Endothelial cell (in vitro differentiated cells): ENCODE measurements at regions not wholly inside any gene's neighbourhood (a gene's known extent, or its start where the extent isn't known, plus 50 kb on each side); places are given as distances from the start of the nearest gene placed in this dataset.
"Not testable (repeated sequence)": the region's sequence is repeated elsewhere in the genome, so short reads cannot be mapped to it uniquely, and the experiment has no call there.

ENCODE experiments used
- DNase-seq: peaks from one replicate; pipeline ENCODE4 v3.0.0; 2021; ENCODE audit warnings: low spot score
- H3K27ac Mint-ChIP-seq: one replicate; pipeline ENCODE4 v1.8.0; 2021; ENCODE audit warnings: mixed read lengths, inconsistent platforms; ENCODE audit not compliant: unreplicated experiment
- H3K27me3 Mint-ChIP-seq: one replicate; pipeline ENCODE4 v1.8.0; 2021; ENCODE audit warnings: mild to moderate bottlenecking, moderate library complexity, mixed read lengths, inconsistent platforms; ENCODE audit not compliant: unreplicated experiment
- H3K36me3 Mint-ChIP-seq: one replicate; pipeline ENCODE4 v1.8.0; 2021; ENCODE audit warnings: mild to moderate bottlenecking, low read depth, mixed read lengths, inconsistent platforms; ENCODE audit not compliant: unreplicated experiment
- H3K4me1 Mint-ChIP-seq: one replicate; pipeline ENCODE4 v1.8.0; 2021; ENCODE audit warnings: mild to moderate bottlenecking, mixed read lengths, inconsistent platforms; ENCODE audit not compliant: unreplicated experiment
- H3K4me3 Mint-ChIP-seq: one replicate; pipeline ENCODE4 v1.8.0; 2021; ENCODE audit warnings: mild to moderate bottlenecking, mixed read lengths, inconsistent platforms; ENCODE audit not compliant: unreplicated experiment
- H3K9me3 Mint-ChIP-seq: one replicate; pipeline ENCODE4 v1.8.0; 2021; ENCODE audit warnings: mixed read lengths, inconsistent platforms; ENCODE audit not compliant: unreplicated experiment
- CTCF ChIP-seq: fragments of 200-600 bp; sonication (generic); IDR thresholded peaks from one replicate; pipeline ENCODE4 v1.5.0; 2021; ENCODE audit warnings: antibody characterized with exemption; ENCODE audit not compliant: unreplicated experiment

GRCh38 chr3:110314512-110315114, 757.0 kb upstream of the NECTIN3 start:
- H3K4me1 Mint-ChIP-seq: no peaks in the 10 kb centered on the region
- H3K27me3 Mint-ChIP-seq: no peaks in the 10 kb centered on the region
- peak; percentile 58 for DNase-seq
- no peak overlapping the region for H3K27ac Mint-ChIP-seq
- H3K4me3 Mint-ChIP-seq: no peak overlapping the region
- no peaks in the 10 kb centered on the region for H3K36me3 Mint-ChIP-seq
- TF ChIP-seq CTCF: peak; percentile 93
- H3K9me3 Mint-ChIP-seq: no peaks in the 10 kb centered on the region

DNA sequence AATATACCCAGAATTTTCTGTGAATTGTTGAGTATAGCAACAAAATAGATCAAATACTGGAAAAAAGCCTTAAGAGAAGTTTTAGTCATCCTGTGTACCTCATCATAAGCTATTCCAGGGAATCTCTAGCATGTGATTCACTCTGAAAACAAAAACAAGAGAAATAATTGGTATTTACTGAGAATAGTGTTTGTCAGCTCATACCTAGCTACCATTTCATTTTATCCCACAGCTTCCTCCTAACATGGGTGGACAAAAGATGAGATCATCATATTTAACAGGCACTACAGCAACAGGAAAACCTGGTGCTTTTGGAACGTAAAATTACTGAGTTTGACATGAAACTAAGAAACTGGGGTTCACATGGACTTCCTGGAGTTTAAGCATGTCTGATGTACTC, 753.5 kb upstream of the NECTIN3 start:
- no peak for TF ChIP-seq CTCF
- H3K27ac Mint-ChIP-seq: no peak overlapping the region
- no peak for DNase-seq
- no peaks in the 10 kb centered on the region for H3K27me3 Mint-ChIP-seq
- no peaks in the 10 kb centered on the region for H3K36me3 Mint-ChIP-seq
- H3K9me3 Mint-ChIP-seq: no peaks in the 10 kb centered on the region
- H3K4me1 Mint-ChIP-seq: no peaks in the 10 kb centered on the region
- no peak overlapping the region for H3K4me3 Mint-ChIP-seq

DNA sequence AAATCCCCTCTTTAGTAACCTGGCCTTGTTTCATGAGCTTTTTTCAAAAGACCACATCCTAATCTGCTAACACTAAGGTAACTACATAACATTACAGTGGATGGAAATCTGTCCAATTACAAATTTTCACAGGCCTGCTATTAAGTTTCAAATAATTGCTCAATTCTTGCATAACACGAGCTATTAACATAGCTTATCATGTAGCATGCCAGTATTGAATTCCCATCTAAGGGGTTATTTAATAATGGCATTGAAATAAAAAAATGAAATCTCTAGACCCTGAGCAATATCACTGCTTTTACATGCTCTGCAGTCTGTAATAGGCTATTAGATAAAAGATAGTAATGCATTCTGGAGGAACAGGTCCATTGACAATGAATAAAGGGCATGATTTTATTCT, 748.3 kb upstream of the NECTIN3 start:
- no peaks in the 10 kb centered on the region for H3K4me1 Mint-ChIP-seq
- no peaks in the 10 kb centered on the region for H3K36me3 Mint-ChIP-seq
- no peak for DNase-seq
- no peaks in the 10 kb centered on the region for H3K27me3 Mint-ChIP-seq
- no peak overlapping the region for H3K27ac Mint-ChIP-seq
- no peaks in the 10 kb centered on the region for H3K9me3 Mint-ChIP-seq
- TF ChIP-seq CTCF: no peak
- H3K4me3 Mint-ChIP-seq: no peak overlapping the region

DNA sequence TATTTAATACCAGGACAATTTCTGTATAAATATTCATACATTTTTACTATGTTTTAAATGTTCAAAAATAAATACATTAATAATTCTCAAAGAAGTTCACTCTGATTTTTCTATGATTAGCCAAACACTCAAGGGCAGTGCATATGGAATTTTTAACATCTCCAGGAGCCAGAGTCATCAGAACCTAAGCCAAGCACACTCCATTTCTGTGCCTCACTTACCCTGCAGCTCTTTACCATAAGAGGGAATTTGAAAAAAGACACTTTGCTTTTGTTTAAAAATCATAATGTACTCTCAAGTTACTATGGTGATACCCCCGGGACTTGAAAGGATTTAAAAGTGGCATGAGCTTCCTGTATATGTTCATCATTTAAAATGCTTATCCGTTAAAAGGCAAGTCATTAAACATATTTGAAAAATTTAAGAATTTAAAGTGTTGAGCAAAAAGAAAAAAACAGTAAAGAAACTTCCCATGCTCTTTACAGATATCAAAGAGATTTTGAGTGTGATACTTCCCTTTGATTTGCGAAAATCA, 747.4 kb upstream of the NECTIN3 start:
- no peak overlapping the region for H3K27ac Mint-ChIP-seq
- no peaks in the 10 kb centered on the region for H3K27me3 Mint-ChIP-seq
- DNase-seq: no peak
- no peak overlapping the region for H3K4me3 Mint-ChIP-seq
- no peaks in the 10 kb centered on the region for H3K4me1 Mint-ChIP-seq
- no peaks in the 10 kb centered on the region for H3K36me3 Mint-ChIP-seq
- no peak for TF ChIP-seq CTCF
- no peaks in the 10 kb centered on the region for H3K9me3 Mint-ChIP-seq

DNA sequence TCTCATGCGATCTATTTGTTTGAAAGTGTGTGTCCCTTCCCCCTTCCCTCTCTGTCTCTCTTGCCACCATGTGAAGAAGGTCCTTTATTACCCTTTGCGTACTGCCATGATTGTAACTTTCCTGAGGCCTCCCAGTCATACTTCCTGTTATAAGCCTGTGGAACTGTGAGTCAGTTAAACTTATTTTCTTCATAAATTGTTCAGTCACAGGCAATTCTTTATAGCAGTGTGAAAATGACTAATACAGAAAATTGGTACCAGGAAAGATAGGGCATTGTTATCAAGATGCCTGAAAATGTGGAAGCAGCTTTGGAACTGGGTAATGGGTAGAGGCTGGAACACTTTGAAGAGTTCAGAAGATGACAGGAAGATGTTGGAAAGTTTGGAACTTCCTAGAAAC, 743.7 kb upstream of the NECTIN3 start:
- no peak overlapping the region for H3K27ac Mint-ChIP-seq
- TF ChIP-seq CTCF: no peak
- H3K9me3 Mint-ChIP-seq: no peaks in the 10 kb centered on the region
- no peak for DNase-seq
- no peaks in the 10 kb centered on the region for H3K36me3 Mint-ChIP-seq
- H3K27me3 Mint-ChIP-seq: no peaks in the 10 kb centered on the region
- no peaks in the 10 kb centered on the region for H3K4me1 Mint-ChIP-seq
- no peak overlapping the region for H3K4me3 Mint-ChIP-seq

- H3K4me3 Mint-ChIP-seq, H3K4me1 Mint-ChIP-seq, H3K36me3 Mint-ChIP-seq, DNase-seq, H3K27me3 Mint-ChIP-seq, H3K9me3 Mint-ChIP-seq, H3K27ac Mint-ChIP-seq: not testable (repeated sequence)
These were observed 740.1 kb upstream of the NECTIN3 start for GRCh38 chr3:110331562-110331961.
